ENCODE measurements at regions not wholly inside any gene's neighbourhood (a gene's known extent, or its start where the extent isn't known, plus 50 kb on each side); places are given as distances from the start of the nearest gene placed in this dataset.
"Not testable (repeated sequence)": the region's sequence is repeated elsewhere in the genome, so short reads cannot be mapped to it uniquely, and the experiment has no call there.

DNA sequence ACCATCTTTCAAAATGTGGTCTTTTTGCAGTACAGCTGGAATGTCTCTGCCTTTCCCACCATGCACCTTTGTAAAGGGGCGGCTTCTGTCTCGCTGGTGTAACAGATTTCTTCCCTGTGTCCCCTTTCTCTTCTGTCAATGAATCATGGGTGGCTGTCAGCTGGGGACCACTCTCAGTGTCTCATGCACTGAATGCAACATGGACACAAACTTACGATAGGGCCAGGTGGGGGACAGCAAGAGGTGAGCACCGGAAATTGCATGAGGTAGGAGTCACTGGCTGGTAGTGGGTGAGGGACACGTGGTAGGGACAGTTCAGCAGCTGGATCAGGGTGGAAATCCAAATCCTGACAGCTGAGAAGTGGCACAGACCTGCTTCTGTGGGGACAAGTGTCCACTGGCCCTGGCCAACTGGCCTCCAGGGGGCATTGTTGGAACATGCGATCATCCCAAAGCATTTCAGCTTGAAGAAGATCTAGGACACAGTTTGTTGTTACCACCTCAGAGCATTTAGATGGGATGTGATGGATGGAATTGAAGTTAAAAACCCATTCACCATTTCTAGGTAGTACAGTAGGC is 1383.5 kb downstream of the CDH12 start:
- BruUV-seq (replicated peaks); FAIRE-seq; H3K27me3 ChIP-seq (ENCODE audit: control insufficient read depth in 1 of 2, insufficient read depth in 2 of 2, low read length in 2 of 2); H4K20me1 ChIP-seq (ENCODE audit: insufficient read depth, low read length); H3K36me3 ChIP-seq (replicated peaks in 1 of 2; ENCODE audit: control insufficient read depth in 1 of 2, insufficient read depth in 2 of 2, low read length in 2 of 2); H3K9me3 ChIP-seq (ENCODE audit: low read length); H3K4me3 ChIP-seq (replicated peaks in 1 of 3; ENCODE audit: insufficient read depth in 1 of 3, low read depth in 2 of 3, low read length in 3 of 3); H3K79me2 ChIP-seq (ENCODE audit: insufficient read depth, low read length); H3K4me2 ChIP-seq (ENCODE audit: low read depth, low read length); H3K9ac ChIP-seq (ENCODE audit: insufficient read depth, low read depth, low read length); in situ Hi-C loops (cut with HindIII; ENCODE audit: extremely low pct_ligation_motif_present, low pct_unique_long_range_greater_than_20kb); H3K27ac ChIP-seq (ENCODE audit: extremely low read length, insufficient read depth, low read length); H3K4me1 ChIP-seq (ENCODE audit: insufficient read depth, low read length); H2AFZ ChIP-seq (ENCODE audit: low read length): not testable (repeated sequence)
- ChIA-PET POLR2A (interaction anchor here (0.9 kb wide), 1 partner anchor 11 kb away, joined by 4 read pairs; no protein-coding TSS in a partner anchor), CTCF (ENCODE audit: low intra/inter-chr PET ratio, low total read pairs) (interaction anchor here (1.2 kb wide), 1 partner anchor 193 kb away, joined by 3 read pairs; no protein-coding TSS in a partner anchor)
- ATAC-seq (peak; percentile 94), DNase-seq (ENCODE audit: low spot score) (peak; percentile 33)
- intact Hi-C loops (cut with micrococcal nuclease; ENCODE audit: unreplicated experiment) = loop anchor here (1.0 to 2.0 kb wide), 2 partner anchors 193 to 334 kb away; no protein-coding TSS in a partner anchor
- TF ChIP-seq, protein P1, sequence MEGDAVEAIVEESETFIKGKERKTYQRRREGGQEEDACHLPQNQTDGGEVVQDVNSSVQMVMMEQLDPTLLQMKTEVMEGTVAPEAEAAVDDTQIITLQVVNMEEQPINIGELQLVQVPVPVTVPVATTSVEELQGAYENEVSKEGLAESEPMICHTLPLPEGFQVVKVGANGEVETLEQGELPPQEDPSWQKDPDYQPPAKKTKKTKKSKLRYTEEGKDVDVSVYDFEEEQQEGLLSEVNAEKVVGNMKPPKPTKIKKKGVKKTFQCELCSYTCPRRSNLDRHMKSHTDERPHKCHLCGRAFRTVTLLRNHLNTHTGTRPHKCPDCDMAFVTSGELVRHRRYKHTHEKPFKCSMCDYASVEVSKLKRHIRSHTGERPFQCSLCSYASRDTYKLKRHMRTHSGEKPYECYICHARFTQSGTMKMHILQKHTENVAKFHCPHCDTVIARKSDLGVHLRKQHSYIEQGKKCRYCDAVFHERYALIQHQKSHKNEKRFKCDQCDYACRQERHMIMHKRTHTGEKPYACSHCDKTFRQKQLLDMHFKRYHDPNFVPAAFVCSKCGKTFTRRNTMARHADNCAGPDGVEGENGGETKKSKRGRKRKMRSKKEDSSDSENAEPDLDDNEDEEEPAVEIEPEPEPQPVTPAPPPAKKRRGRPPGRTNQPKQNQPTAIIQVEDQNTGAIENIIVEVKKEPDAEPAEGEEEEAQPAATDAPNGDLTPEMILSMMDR (CRISPR knock-in tag; IDR thresholded peaks at IDR 0.05) = peak; percentile 80
- TF ChIP-seq RAD21 (CRISPR knock-in tag; IDR thresholded peaks at IDR 0.05) (peak; percentile 21; the same call in 1 of the 2 replicates), SMC3 (IDR thresholded peaks at IDR 0.05; ENCODE audit: low read length) (peak; percentile 47; the same call in 1 of the 2 replicates), STAG1 (CRISPR knock-in tag; IDR thresholded peaks at IDR 0.05) (peak; percentile 79)
- TF ChIP-seq, protein P2, sequence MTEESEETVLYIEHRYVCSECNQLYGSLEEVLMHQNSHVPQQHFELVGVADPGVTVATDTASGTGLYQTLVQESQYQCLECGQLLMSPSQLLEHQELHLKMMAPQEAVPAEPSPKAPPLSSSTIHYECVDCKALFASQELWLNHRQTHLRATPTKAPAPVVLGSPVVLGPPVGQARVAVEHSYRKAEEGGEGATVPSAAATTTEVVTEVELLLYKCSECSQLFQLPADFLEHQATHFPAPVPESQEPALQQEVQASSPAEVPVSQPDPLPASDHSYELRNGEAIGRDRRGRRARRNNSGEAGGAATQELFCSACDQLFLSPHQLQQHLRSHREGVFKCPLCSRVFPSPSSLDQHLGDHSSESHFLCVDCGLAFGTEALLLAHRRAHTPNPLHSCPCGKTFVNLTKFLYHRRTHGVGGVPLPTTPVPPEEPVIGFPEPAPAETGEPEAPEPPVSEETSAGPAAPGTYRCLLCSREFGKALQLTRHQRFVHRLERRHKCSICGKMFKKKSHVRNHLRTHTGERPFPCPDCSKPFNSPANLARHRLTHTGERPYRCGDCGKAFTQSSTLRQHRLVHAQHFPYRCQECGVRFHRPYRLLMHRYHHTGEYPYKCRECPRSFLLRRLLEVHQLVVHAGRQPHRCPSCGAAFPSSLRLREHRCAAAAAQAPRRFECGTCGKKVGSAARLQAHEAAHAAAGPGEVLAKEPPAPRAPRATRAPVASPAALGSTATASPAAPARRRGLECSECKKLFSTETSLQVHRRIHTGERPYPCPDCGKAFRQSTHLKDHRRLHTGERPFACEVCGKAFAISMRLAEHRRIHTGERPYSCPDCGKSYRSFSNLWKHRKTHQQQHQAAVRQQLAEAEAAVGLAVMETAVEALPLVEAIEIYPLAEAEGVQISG (CRISPR knock-in tag; IDR thresholded peaks at IDR 0.05) = 0 out of 2 replicates have a peak, but pooled peaks have one; percentile 22
- WGBS (ENCODE audit: low lambda C conversion rate) = 79% methylated on average over 6 of the region's 6 CpGs

DNA sequence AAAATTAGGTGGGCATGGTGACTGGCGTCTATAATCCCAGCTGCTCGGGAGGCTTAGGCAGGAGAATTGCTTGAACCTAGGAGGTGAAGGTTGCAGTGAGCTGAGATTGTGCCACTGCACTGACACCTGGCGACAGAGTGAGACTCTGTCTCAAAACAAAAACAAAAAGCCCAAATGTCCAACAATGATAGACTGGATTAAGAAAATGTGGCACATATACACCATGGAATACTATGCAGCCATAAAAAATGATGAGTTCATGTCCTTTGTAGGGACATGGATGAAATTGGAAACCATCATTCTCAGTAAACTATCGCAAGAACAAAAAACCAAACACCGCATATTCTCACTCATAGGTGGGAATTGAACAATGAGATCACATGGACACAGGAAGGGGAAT is 1385.6 kb downstream of the CDH12 start:
- ATAC-seq; H3K9me3 ChIP-seq (ENCODE audit: low read length); H3K4me1 ChIP-seq (ENCODE audit: insufficient read depth, low read length); H4K20me1 ChIP-seq (ENCODE audit: insufficient read depth, low read length); H3K27me3 ChIP-seq (ENCODE audit: control insufficient read depth in 1 of 2, insufficient read depth in 2 of 2, low read length in 2 of 2); in situ Hi-C loops (cut with HindIII; ENCODE audit: extremely low pct_ligation_motif_present, low pct_unique_long_range_greater_than_20kb); H3K4me3 ChIP-seq (replicated peaks in 1 of 3; ENCODE audit: insufficient read depth in 1 of 3, low read depth in 2 of 3, low read length in 3 of 3); H3K4me2 ChIP-seq (ENCODE audit: low read depth, low read length); DNase-seq (ENCODE audit: low spot score); H3K79me2 ChIP-seq (ENCODE audit: insufficient read depth, low read length); POLR2A ChIA-PET; CTCF ChIA-PET (ENCODE audit: low intra/inter-chr PET ratio, low total read pairs); FAIRE-seq; H3K27ac ChIP-seq (ENCODE audit: extremely low read length, insufficient read depth, low read length); H2AFZ ChIP-seq (ENCODE audit: low read length); H3K36me3 ChIP-seq (replicated peaks in 1 of 2; ENCODE audit: control insufficient read depth in 1 of 2, insufficient read depth in 2 of 2, low read length in 2 of 2); intact Hi-C loops (cut with micrococcal nuclease; ENCODE audit: unreplicated experiment); H3K9ac ChIP-seq (ENCODE audit: insufficient read depth, low read depth, low read length); BruUV-seq (replicated peaks): not testable (repeated sequence)
- 100% methylated on average over 3 of the region's 5 CpGs for WGBS (ENCODE audit: low lambda C conversion rate)

DNA sequence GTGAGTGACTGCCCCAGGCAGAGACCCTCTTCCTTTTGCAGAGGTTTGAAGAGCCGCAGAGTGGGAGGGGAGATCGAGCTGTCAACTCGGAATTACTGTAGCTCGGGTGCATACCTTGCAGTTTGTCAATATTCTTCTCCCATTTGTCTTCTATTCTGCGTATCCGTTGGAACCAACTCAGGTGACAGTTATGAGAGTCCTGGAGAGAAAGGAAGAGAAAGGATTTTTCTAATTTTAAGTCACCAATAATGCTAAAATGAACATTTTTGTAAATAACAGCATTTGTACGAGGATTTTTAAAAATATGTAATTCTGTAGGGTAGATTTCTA is 1393.4 kb downstream of the CDH12 start:
- H3K27ac ChIP-seq (ENCODE audit: extremely low read length, insufficient read depth, low read length) = peak overlapping the region; percentile 57
- H3K4me1 ChIP-seq (ENCODE audit: insufficient read depth, low read length); H3K4me2 ChIP-seq (ENCODE audit: low read depth, low read length); in situ Hi-C loops (cut with HindIII; ENCODE audit: extremely low pct_ligation_motif_present, low pct_unique_long_range_greater_than_20kb); H3K27me3 ChIP-seq (ENCODE audit: control insufficient read depth in 1 of 2, insufficient read depth in 2 of 2, low read length in 2 of 2); H3K79me2 ChIP-seq (ENCODE audit: insufficient read depth, low read length); H3K36me3 ChIP-seq (replicated peaks in 1 of 2; ENCODE audit: control insufficient read depth in 1 of 2, insufficient read depth in 2 of 2, low read length in 2 of 2); H2AFZ ChIP-seq (ENCODE audit: low read length); intact Hi-C loops (cut with micrococcal nuclease; ENCODE audit: unreplicated experiment); FAIRE-seq; H3K9me3 ChIP-seq (ENCODE audit: low read length); CTCF ChIA-PET (ENCODE audit: low intra/inter-chr PET ratio, low total read pairs); POLR2A ChIA-PET; H4K20me1 ChIP-seq (ENCODE audit: insufficient read depth, low read length); DNase-seq (ENCODE audit: low spot score): not testable (repeated sequence)
- TSS peak; percentile 75 for BruUV-seq (replicated peaks)
- 0 out of 2 replicates have a peak overlapping the region, but pooled peaks have one; percentile 60 for H3K9ac ChIP-seq (ENCODE audit: insufficient read depth, low read depth, low read length)
- no CpG with 5 or more reads among the region's 7 CpGs for WGBS (ENCODE audit: low lambda C conversion rate)
- peak overlapping the region; percentile 60 to 74 (median 60); a peak in 5 of 6 replicates for H3K4me3 ChIP-seq (replicated peaks in 1 of 3; ENCODE audit: insufficient read depth in 1 of 3, low read depth in 2 of 3, low read length in 3 of 3)
- ATAC-seq = peak; percentile 75
